ENCODE measurements at regions not wholly inside any gene's neighbourhood (a gene's known extent, or its start where the extent isn't known, plus 50 kb on each side); places are given as distances from the start of the nearest gene placed in this dataset.

DNA sequence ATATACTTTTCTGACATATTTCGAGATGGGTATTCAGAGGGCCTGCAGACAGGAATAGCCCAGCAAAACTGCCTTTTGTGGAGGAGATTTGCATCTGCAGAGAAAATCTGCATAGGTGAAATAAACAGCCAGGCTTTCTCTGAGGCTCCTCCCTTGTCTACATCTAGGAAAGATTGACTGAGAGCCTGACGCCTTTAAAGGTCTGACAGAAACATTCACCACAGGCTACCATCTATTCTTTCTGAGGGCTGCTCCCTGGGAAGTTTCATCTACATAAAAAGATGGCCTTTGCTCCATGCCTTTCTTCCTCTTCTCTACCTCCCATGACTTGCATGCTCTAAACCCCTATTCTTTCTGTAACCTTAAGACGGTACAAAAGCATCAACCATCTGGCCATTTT is 55.0 kb upstream of the AP1S2 start:
- Mint-ChIP-seq H3K9me3 (no peaks in the 10 kb centered on the region), H3K4me1 (ENCODE audit: low read depth) (no peaks in the 10 kb centered on the region)

DNA sequence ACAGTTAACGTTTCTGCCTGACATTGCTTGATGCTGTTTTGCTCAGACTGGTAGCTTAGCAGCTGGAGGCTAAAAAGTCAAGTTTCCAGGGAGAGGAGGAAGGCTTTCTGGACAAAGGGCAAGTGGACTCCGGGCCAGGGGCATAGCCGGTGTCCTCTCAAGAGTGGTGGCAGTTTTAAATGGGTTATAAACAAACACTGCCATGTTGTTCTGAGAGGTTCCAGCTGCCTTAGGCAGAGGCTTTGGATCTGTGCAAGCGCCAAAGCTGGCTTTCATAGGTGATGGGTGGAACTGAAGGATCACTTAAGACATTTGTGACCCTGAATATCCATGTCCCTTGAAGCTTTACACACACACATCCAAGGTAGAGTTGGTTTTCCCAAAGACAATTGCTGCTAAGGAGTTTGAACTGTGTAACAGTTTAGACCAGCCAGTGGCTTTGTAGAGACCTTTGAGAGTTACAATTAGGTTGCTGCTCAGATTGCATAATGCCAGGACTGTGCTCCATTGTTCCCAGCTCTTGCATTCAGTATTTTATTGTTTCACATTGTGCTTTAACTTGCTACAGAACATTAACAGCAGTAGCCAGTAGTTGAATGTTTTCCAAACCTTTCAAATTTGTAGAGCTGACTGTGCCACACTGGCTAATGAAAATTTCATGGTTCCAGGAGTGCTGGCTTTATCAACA is 54.1 kb upstream of the AP1S2 start:
- no peak for DNase-seq
- Mint-ChIP-seq H3K4me3 (no peak overlapping the region), H3K9me3 (no peaks in the 10 kb centered on the region), H3K4me1 (ENCODE audit: low read depth) (no peaks in the 10 kb centered on the region), H3K36me3 (ENCODE audit: low read depth) (no peaks in the 10 kb centered on the region), H3K27me3 (ENCODE audit: low read depth) (peaks cover 2% of the 10 kb centered on the region), H3K27ac (no peak overlapping the region)
- CTCF ChIA-PET = no interaction called here
- intact Hi-C loops (cut with micrococcal nuclease) = no loop called here

More for the DNA sequence above, 55.0 kb upstream of the AP1S2 start:
- CTCF ChIA-PET = no interaction called here
- H3K27me3 Mint-ChIP-seq (ENCODE audit: low read depth) = peaks cover 2% of the 10 kb centered on the region
- intact Hi-C loops (cut with micrococcal nuclease) = no loop called here
- no peaks in the 10 kb centered on the region for H3K36me3 Mint-ChIP-seq (ENCODE audit: low read depth)
- no peak overlapping the region for H3K4me3 Mint-ChIP-seq
- no peak overlapping the region for H3K27ac Mint-ChIP-seq
- no peak for DNase-seq

DNA sequence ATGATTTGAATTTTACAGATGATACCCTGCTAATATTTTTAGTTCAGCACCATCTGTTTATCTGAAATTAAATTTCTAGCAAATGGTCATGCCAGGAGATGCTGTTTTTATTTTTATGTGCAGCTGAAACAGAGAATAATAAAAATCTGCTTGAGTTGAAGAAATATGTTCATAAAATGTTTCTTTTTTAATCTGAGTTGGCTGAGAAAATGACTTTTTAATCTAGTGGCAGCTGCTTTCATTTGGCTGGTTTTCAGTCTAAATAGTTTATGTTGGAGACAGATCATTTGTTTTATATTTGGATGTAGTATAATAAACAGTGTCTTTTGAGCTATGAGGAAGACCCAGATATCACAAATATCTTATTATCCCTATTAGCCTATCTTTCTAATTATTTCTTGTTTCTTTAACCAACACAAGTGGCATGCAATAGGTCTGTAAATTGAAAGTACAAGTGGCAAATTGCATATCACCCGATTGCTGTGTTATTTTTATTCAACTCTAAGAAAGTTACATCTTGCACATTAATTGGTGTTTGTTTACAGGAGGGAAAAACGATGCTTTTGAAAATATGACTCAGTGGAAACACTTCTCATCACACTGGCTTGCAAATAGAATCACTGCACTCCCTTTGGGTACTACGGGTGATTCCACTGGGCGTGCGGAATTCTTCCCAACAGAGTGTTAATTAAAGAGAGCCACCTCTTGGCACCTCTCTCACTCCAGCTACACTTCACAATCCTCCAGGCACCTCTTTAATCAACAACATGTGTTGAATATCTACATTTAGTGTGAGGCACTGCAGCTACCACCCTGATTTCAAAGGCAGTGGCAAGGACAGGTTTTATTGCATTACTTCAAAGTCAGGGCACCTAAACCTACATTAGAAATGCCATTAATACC is 51.7 kb upstream of the AP1S2 start:
- intact Hi-C loops (cut with micrococcal nuclease) = no loop called here
- CTCF ChIA-PET = no interaction called here
- Mint-ChIP-seq H3K36me3 (ENCODE audit: low read depth) (no peaks in the 10 kb centered on the region), H3K4me3 (no peak overlapping the region), H3K9me3 (peaks cover 2% of the 10 kb centered on the region), H3K27me3 (ENCODE audit: low read depth) (no peaks in the 10 kb centered on the region), H3K27ac (no peak overlapping the region), H3K4me1 (ENCODE audit: low read depth) (no peaks in the 10 kb centered on the region)
- DNase-seq = no peak
